ENCODE measurements at regions not wholly inside any gene's neighbourhood (a gene's known extent, or its start where the extent isn't known, plus 50 kb on each side); places are given as distances from the start of the nearest gene placed in this dataset.

DNA sequence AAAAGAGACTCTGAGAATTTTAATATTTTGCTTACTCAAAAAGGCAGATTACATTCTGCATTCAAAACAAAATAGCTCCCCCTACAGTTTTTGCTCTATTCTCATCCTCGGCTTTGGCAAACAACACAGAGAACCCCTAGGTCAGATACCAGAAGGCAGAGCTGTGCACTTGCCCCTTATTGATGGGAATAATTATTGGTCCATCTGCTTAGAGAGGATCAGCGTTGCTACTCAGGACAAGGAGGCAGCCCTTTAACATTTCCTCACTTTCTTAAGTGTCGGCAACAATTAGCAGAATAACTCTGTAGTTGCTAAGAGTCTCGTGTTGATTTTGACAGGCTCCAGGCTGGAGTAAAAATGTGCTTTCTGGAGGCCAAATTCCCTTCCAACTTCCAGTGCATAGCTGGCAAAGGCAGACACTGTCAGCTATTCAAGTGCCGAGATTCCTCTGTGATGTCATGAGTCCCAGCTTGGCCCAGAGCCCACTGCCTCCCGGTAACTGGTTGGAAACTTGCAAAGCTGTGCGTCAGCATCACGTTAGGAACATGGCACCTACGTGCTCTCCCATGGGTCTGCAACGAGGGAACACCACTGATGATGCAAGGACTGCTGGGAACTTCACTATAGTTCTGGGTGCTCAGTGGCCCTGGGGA lies 482.7 kb upstream of the ADAMTS9 start:
- Mint-ChIP-seq H3K4me1 (ENCODE audit: unreplicated experiment) (peaks cover 38% of the 10 kb centered on the region), H3K4me3 (ENCODE audit: unreplicated experiment) (no peak overlapping the region), H3K27ac (ENCODE audit: unreplicated experiment) (no peak overlapping the region), H3K36me3 (ENCODE audit: low read depth, unreplicated experiment) (no peaks in the 10 kb centered on the region), H3K27me3 (ENCODE audit: unreplicated experiment) (no peaks in the 10 kb centered on the region), H3K9me3 (ENCODE audit: unreplicated experiment) (no peaks in the 10 kb centered on the region)
- DNase-seq (ENCODE audit: low spot score), result no peak
- TF ChIP-seq, protein P1, sequence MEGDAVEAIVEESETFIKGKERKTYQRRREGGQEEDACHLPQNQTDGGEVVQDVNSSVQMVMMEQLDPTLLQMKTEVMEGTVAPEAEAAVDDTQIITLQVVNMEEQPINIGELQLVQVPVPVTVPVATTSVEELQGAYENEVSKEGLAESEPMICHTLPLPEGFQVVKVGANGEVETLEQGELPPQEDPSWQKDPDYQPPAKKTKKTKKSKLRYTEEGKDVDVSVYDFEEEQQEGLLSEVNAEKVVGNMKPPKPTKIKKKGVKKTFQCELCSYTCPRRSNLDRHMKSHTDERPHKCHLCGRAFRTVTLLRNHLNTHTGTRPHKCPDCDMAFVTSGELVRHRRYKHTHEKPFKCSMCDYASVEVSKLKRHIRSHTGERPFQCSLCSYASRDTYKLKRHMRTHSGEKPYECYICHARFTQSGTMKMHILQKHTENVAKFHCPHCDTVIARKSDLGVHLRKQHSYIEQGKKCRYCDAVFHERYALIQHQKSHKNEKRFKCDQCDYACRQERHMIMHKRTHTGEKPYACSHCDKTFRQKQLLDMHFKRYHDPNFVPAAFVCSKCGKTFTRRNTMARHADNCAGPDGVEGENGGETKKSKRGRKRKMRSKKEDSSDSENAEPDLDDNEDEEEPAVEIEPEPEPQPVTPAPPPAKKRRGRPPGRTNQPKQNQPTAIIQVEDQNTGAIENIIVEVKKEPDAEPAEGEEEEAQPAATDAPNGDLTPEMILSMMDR (IDR thresholded peaks at IDR 0.05; ENCODE audit: unreplicated experiment), result peak; percentile 56

DNA sequence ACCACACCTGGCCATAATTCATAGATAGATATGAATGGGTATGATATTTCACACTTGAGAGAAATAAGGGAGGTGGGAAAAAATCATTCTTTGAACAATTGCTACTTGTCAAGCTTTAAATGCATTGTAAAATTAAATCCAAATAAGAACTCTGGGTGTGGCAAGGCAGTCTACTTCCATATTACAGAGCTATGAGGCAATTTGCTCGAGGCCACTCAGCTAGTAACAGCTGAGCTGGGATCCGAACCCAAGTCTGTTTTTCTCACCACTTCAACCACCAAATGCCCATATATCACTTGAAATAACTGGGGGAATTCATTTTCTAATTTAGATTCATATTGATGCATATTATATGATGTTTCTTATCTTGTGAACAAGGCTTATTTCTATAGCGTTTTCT lies 482.2 kb upstream of the ADAMTS9 start:
- TF ChIP-seq, protein P1 (IDR thresholded peaks at IDR 0.05; ENCODE audit: unreplicated experiment), result no peak
- no peaks in the 10 kb centered on the region for H3K36me3 Mint-ChIP-seq (ENCODE audit: low read depth, unreplicated experiment)
- no peaks in the 10 kb centered on the region for H3K27me3 Mint-ChIP-seq (ENCODE audit: unreplicated experiment)
- peaks cover 38% of the 10 kb centered on the region for H3K4me1 Mint-ChIP-seq (ENCODE audit: unreplicated experiment)
- no peak overlapping the region for H3K4me3 Mint-ChIP-seq (ENCODE audit: unreplicated experiment)
- H3K9me3 Mint-ChIP-seq (ENCODE audit: unreplicated experiment), result no peaks in the 10 kb centered on the region
- no peak for DNase-seq (ENCODE audit: low spot score)
- H3K27ac Mint-ChIP-seq (ENCODE audit: unreplicated experiment), result peak overlapping the region; percentile 25

DNA sequence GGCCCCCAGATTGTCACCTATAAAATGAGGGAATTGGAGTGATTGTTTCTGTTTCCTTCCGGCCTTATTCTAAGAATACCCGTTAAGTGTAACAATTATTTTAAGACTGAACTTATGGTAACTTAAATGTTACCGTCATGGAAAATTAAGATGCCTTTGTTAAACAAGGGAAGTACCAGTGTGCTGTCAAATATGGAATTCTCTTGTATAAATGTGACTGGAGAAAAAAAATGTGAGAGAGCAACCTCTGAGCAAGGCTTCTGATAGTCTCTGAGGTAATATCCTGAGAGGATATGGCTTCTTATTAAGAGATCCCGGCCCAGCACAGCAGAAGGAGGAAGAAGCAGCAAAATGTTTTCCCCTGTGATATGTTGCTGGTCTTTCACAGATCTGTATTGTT lies 480.7 kb upstream of the ADAMTS9 start:
- H3K27ac Mint-ChIP-seq (ENCODE audit: unreplicated experiment), result peak overlapping the region; percentile 97
- no peak for DNase-seq (ENCODE audit: low spot score)
- no peaks in the 10 kb centered on the region for H3K36me3 Mint-ChIP-seq (ENCODE audit: low read depth, unreplicated experiment)
- TF ChIP-seq, protein P1 (IDR thresholded peaks at IDR 0.05; ENCODE audit: unreplicated experiment), result no peak
- no peaks in the 10 kb centered on the region for H3K27me3 Mint-ChIP-seq (ENCODE audit: unreplicated experiment)
- no peaks in the 10 kb centered on the region for H3K9me3 Mint-ChIP-seq (ENCODE audit: unreplicated experiment)
- H3K4me3 Mint-ChIP-seq (ENCODE audit: unreplicated experiment), result no peak overlapping the region
- H3K4me1 Mint-ChIP-seq (ENCODE audit: unreplicated experiment), result peaks cover 38% of the 10 kb centered on the region

GRCh38 chr3:65166531-65166930 lies 478.7 kb upstream of the ADAMTS9 start:
- TF ChIP-seq, protein P1 (IDR thresholded peaks at IDR 0.05; ENCODE audit: unreplicated experiment), result no peak
- Mint-ChIP-seq H3K36me3 (ENCODE audit: low read depth, unreplicated experiment) (no peaks in the 10 kb centered on the region), H3K27ac (ENCODE audit: unreplicated experiment) (no peak overlapping the region), H3K4me3 (ENCODE audit: unreplicated experiment) (no peak overlapping the region), H3K4me1 (ENCODE audit: unreplicated experiment) (peaks cover 38% of the 10 kb centered on the region), H3K27me3 (ENCODE audit: unreplicated experiment) (no peaks in the 10 kb centered on the region), H3K9me3 (ENCODE audit: unreplicated experiment) (no peaks in the 10 kb centered on the region)
- no peak for DNase-seq (ENCODE audit: low spot score)

GRCh38 chr3:65158023-65158422 lies 470.2 kb upstream of the ADAMTS9 start:
- Mint-ChIP-seq H3K27ac (ENCODE audit: unreplicated experiment) (no peak overlapping the region), H3K9me3 (ENCODE audit: unreplicated experiment) (no peaks in the 10 kb centered on the region), H3K4me1 (ENCODE audit: unreplicated experiment) (no peaks in the 10 kb centered on the region), H3K36me3 (ENCODE audit: low read depth, unreplicated experiment) (no peaks in the 10 kb centered on the region), H3K4me3 (ENCODE audit: unreplicated experiment) (no peak overlapping the region), H3K27me3 (ENCODE audit: unreplicated experiment) (no peaks in the 10 kb centered on the region)
- TF ChIP-seq, protein P1 (IDR thresholded peaks at IDR 0.05; ENCODE audit: unreplicated experiment), result no peak
- no peak for DNase-seq (ENCODE audit: low spot score)

Data from endothelial cell (in vitro differentiated cells).